GM12878 (cell line): ENCODE measurements at regions not wholly inside any gene's neighbourhood (a gene's known extent, or its start where the extent isn't known, plus 50 kb on each side); places are given as distances from the start of the nearest gene placed in this dataset.

ENCODE experiments used
- ATAC-seq: fragments of 200-7000 bp; cut with Tn5 transposase; 3 replicates; pipeline ENCODE4 v1.9.1; 2020; ENCODE audit warnings: mild to moderate bottlenecking, moderate library complexity
- BruUV-seq: library from RNA; stranded (reverse); fragments of 400-500 nt; replicated peaks from 2 replicates; lab custom pipeline; 2021; lab: Mats Ljungman, UMichigan
- CTCF ChIA-PET: fragments of 300-600 bp; sonication (Branson Sonifier 250); formaldehyde crosslinking; extraction: SDS; loops from one replicate; lab custom pipeline; 2021; ENCODE audit warnings: inconsistent platforms; lab: Yijun Ruan, JAX
- POLR2A ChIA-PET: fragments of 350-600 bp; formaldehyde crosslinking; extraction: SDS; loops from one replicate; lab custom pipeline; 2021; ENCODE audit warnings: inconsistent platforms; lab: Charles Lee
- RAD21 ChIA-PET: fragments of 300-600 bp; sonication (Branson Sonifier 250); formaldehyde crosslinking; loops from one replicate; lab custom pipeline; 2023; ENCODE audit warnings: antibody characterized with exemption; ENCODE audit not compliant: unreplicated experiment; lab: Charles Lee
- SMC1A ChIA-PET: fragments of 300-600 bp; sonication (Branson Sonifier 250); formaldehyde crosslinking; loops from one replicate; lab custom pipeline; 2023; ENCODE audit not compliant: unreplicated experiment, uncharacterized antibody; lab: Charles Lee
- DNase-seq: peaks from one replicate; pipeline ENCODE4 v3.0.0-alpha.2; 2011; ENCODE audit warnings: low read depth, low spot score
- FAIRE-seq: peaks from 3 replicates; lab custom pipeline; 2011; peaks lifted over from hg19 to GRCh38; lab: Jason Lieb, UNC
- H2AFZ ChIP-seq: 2 replicates; pipeline ENCODE4 v1.6.0; 2011; ENCODE audit warnings: low read depth, low read length, control low read depth; ENCODE audit not compliant: control insufficient read depth
- H3K27ac ChIP-seq: 2 replicates; pipeline ENCODE4 v1.5.1; 2011; ENCODE audit warnings: control low read depth; ENCODE audit not compliant: control insufficient read depth, insufficient read depth
- H3K27me3 ChIP-seq, 2 experiments: replicated peaks in 1 of 2; 2 replicates each; pipeline versions ENCODE4 v1.6.0 to v1.6.1; 2011; ENCODE audit warnings: low read length in 1 of 2; ENCODE audit not compliant: control insufficient read depth in 2 of 2, insufficient read depth in 2 of 2
- H3K36me3 ChIP-seq, 2 experiments: 2 replicates each; pipeline ENCODE4 v1.5.1; 2011; ENCODE audit warnings: low read length in 1 of 2; ENCODE audit not compliant: control insufficient read depth in 2 of 2, insufficient read depth in 2 of 2
- H3K4me1 ChIP-seq: 2 replicates; pipeline ENCODE4 v1.6.1; 2011; ENCODE audit warnings: mild to moderate bottlenecking, low read length, moderate library complexity, mixed read lengths; ENCODE audit not compliant: control insufficient read depth, insufficient read depth
- H3K4me2 ChIP-seq: 2 replicates; pipeline ENCODE4 v1.6.0; 2011; ENCODE audit warnings: control low read depth; ENCODE audit not compliant: control insufficient read depth, insufficient read depth
- H3K4me3 ChIP-seq: fragments of 200-600 bp; sonication (generic); 2 replicates; pipeline ENCODE4 v1.5.1; 2016
- H3K79me2 ChIP-seq: 2 replicates; pipeline ENCODE4 v1.6.0; 2011; ENCODE audit warnings: low read length; ENCODE audit not compliant: control insufficient read depth, insufficient read depth
- H3K9ac ChIP-seq: 2 replicates; pipeline ENCODE4 v1.8.0; 2011; ENCODE audit warnings: low read length, control low read depth, mixed read lengths; ENCODE audit not compliant: control insufficient read depth, insufficient read depth
- H3K9me3 ChIP-seq: replicated peaks from 3 replicates; pipeline ENCODE4 v1.5.1; 2011; ENCODE audit warnings: mild to moderate bottlenecking, low read length; ENCODE audit not compliant: control insufficient read depth, insufficient read depth
- H4K20me1 ChIP-seq: 2 replicates; pipeline ENCODE4 v1.6.0; 2011; ENCODE audit not compliant: control insufficient read depth, insufficient read depth
- BMI1 ChIP-seq: fragments of 450-650 bp; IDR thresholded peaks from 2 replicates; pipeline ENCODE4 v1.6.1; 2016; ENCODE audit warnings: mild to moderate bottlenecking, moderate library complexity, borderline replicate concordance
- CBX5 ChIP-seq: sonication (generic); IDR thresholded peaks from 2 replicates; pipeline ENCODE4 v1.6.1; 2016; ENCODE audit warnings: low read depth, moderate library complexity, mild to moderate bottlenecking, inconsistent platforms
- E2F8 ChIP-seq: fragments of 450-650 bp; IDR thresholded peaks from 2 replicates; pipeline ENCODE4 v1.6.1; 2018; ENCODE audit warnings: mild to moderate bottlenecking, low read depth, moderate library complexity; ENCODE audit not compliant: partially characterized antibody
- ESRRA ChIP-seq: IDR thresholded peaks from 2 replicates; pipeline ENCODE4 v1.6.1; 2012; ENCODE audit warnings: mild to moderate bottlenecking, low read length, improper control_type of control experiment
- GABPA ChIP-seq: IDR thresholded peaks from 2 replicates; pipeline ENCODE4 v1.6.1; 2014; ENCODE audit warnings: antibody characterized with exemption, low read depth, mild to moderate bottlenecking, inconsistent platforms
- KDM1A ChIP-seq: fragments of 200-600 bp; sonication (generic); IDR thresholded peaks from 2 replicates; pipeline ENCODE4 v1.6.1; 2016; ENCODE audit warnings: borderline replicate concordance
- NFXL1 ChIP-seq: fragments of 450-650 bp; IDR thresholded peaks from 2 replicates; pipeline ENCODE4 v1.6.1; 2017; ENCODE audit warnings: antibody characterized with exemption, mild to moderate bottlenecking, borderline replicate concordance
- PAX5 ChIP-seq: IDR thresholded peaks from 2 replicates; pipeline ENCODE4 v1.6.1; 2011; ENCODE audit warnings: low read depth, low read length, borderline replicate concordance
- PAX8 ChIP-seq: fragments of 450-650 bp; IDR thresholded peaks from 2 replicates; pipeline ENCODE4 v1.6.1; 2017; ENCODE audit warnings: mild to moderate bottlenecking, moderate library complexity
- POLR2A ChIP-seq: IDR thresholded peaks from 2 replicates; pipeline ENCODE4 v1.6.1; 2011; ENCODE audit warnings: low read depth, mild to moderate bottlenecking, low read length
- POLR2AphosphoS2 ChIP-seq: IDR thresholded peaks from 2 replicates; pipeline ENCODE4 v1.6.1; 2011; ENCODE audit warnings: low read depth, mild to moderate bottlenecking, low read length, improper control_type of control experiment, moderate library complexity
- RAD21 ChIP-seq: IDR thresholded peaks from 2 replicates; pipeline ENCODE4 v1.6.1; 2011; ENCODE audit warnings: mild to moderate bottlenecking, low read depth, low read length, moderate library complexity; ENCODE audit not compliant: insufficient read depth
- RBBP5 ChIP-seq: fragments of 200-600 bp; sonication (generic); conservative IDR thresholded peaks from 2 replicates; pipeline ENCODE4 v1.6.1; 2016
- RELA ChIP-seq: fragments of 450-650 bp; IDR thresholded peaks from 2 replicates; pipeline ENCODE4 v1.8.0; 2014; ENCODE audit warnings: borderline replicate concordance; ENCODE audit not compliant: partially characterized antibody
- STAT3 ChIP-seq: IDR thresholded peaks from 2 replicates; pipeline ENCODE4 v1.6.1; 2011; ENCODE audit warnings: low read depth, low read length, improper control_type of control experiment
- SUPT20H ChIP-seq: IDR thresholded peaks from 2 replicates; pipeline ENCODE4 v1.6.1; 2011; ENCODE audit warnings: low read depth, mild to moderate bottlenecking, low read length, moderate library complexity, borderline replicate concordance; ENCODE audit not compliant: control insufficient read depth
- TCF12 ChIP-seq: IDR thresholded peaks from 2 replicates; pipeline ENCODE4 v1.6.1; 2011; ENCODE audit warnings: low read depth, mild to moderate bottlenecking, low read length
- TCF3 ChIP-seq: IDR thresholded peaks from 2 replicates; pipeline ENCODE4 v1.6.1; 2012; ENCODE audit warnings: low read depth, mild to moderate bottlenecking, low read length, borderline replicate concordance; ENCODE audit not compliant: insufficient read depth
- ZNF217 ChIP-seq: fragments of 450-650 bp; IDR thresholded peaks from 2 replicates; pipeline ENCODE4 v1.6.1; 2017; ENCODE audit warnings: antibody characterized with exemption, mild to moderate bottlenecking
- WGBS: methylation state at CpG from one replicate; pipeline ENCODE4 v1.1.6; 2016; ENCODE audit warnings: low lambda C conversion rate; ENCODE audit not compliant: insufficient replicate concordance, insufficient coverage; ENCODE audit errors: missing lambda C conversion rate; 5-methylcytosine and 5-hydroxymethylcytosine counted together
- in situ Hi-C: fragments of 300-500 bp; cut with MboI; formaldehyde crosslinking; loops from 9 replicates; pipeline ENCODE4 v1.14.3; 2018; ENCODE audit warnings: mixed read lengths
- intact Hi-C: fragments of 100-400 bp; cut with micrococcal nuclease; formaldehyde crosslinking; loops from one replicate; pipeline ENCODE4 v1.14.2; 2022; ENCODE audit not compliant: unreplicated experiment

GRCh38 chr3:124519591-124520194, 210.6 kb upstream of the UMPS start:
- ChIA-PET POLR2A (no interaction called here), RAD21 (no interaction called here), CTCF (no interaction called here), SMC1A (no interaction called here)
- no peaks in the 10 kb centered on the region for H3K36me3 ChIP-seq
- FAIRE-seq = no peak
- H3K4me3 ChIP-seq = no peak overlapping the region
- H3K79me2 ChIP-seq = no peaks in the 10 kb centered on the region
- TF ChIP-seq SUPT20H (no peak), BMI1 (0 out of 2 replicates have a peak, but pooled peaks have one; percentile 19)
- H2AFZ ChIP-seq = no peak overlapping the region
- no peak for DNase-seq
- H3K4me2 ChIP-seq = no peak overlapping the region
- in situ Hi-C loops = no loop called here
- 61% methylated on average over 7 of the region's 7 CpGs for WGBS
- intact Hi-C loops = no loop called here
- no peak overlapping the region for H3K27ac ChIP-seq
- no TSS peak for BruUV-seq
- H3K9me3 ChIP-seq = no peaks in the 10 kb centered on the region
- ATAC-seq = no peak
- H3K9ac ChIP-seq = no peak overlapping the region
- H4K20me1 ChIP-seq = no peaks in the 10 kb centered on the region
- H3K4me1 ChIP-seq = no peaks in the 10 kb centered on the region
- no peaks in the 10 kb centered on the region; a peak in 1 of 4 replicates for H3K27me3 ChIP-seq

GRCh38 chr3:124520970-124521369, 209.3 kb upstream of the UMPS start:
- intact Hi-C loops = no loop called here
- in situ Hi-C loops = no loop called here
- no peak for TF ChIP-seq ESRRA
- no peak for TF ChIP-seq ZNF217
- no peak for TF ChIP-seq GABPA
- TF ChIP-seq CBX5 = no peak
- TF ChIP-seq E2F8 = no peak
- TF ChIP-seq RBBP5 = no peak
- TF ChIP-seq POLR2AphosphoS2 = no peak
- TF ChIP-seq KDM1A = no peak
- no peak for TF ChIP-seq TCF12
- TF ChIP-seq POLR2A = no peak
- no peak for TF ChIP-seq TCF3
- TF ChIP-seq RAD21 = no peak
- TF ChIP-seq STAT3 = no peak
- TF ChIP-seq NFXL1 = no peak
- no peak for TF ChIP-seq RELA
- no peak for TF ChIP-seq PAX8
- no peak for TF ChIP-seq PAX5

More at GRCh38 chr3:124520970-124521369, 209.3 kb upstream of the UMPS start:
- Histone ChIP-seq H2AFZ (no peak overlapping the region), H3K4me1 (no peaks in the 10 kb centered on the region), H3K9ac (no peak overlapping the region), H3K27ac (no peak overlapping the region), H3K79me2 (no peaks in the 10 kb centered on the region), H3K4me2 (no peak overlapping the region), H3K27me3 (no peaks in the 10 kb centered on the region; a peak in 1 of 4 replicates), H4K20me1 (no peaks in the 10 kb centered on the region), H3K9me3 (no peaks in the 10 kb centered on the region), H3K36me3 (no peaks in the 10 kb centered on the region), H3K4me3 (no peak overlapping the region)
- RAD21 ChIA-PET = no interaction called here
- CTCF ChIA-PET = no interaction called here
- POLR2A ChIA-PET = no interaction called here
- 9% methylated on average over 5 of the region's 5 CpGs for WGBS
- no peak for DNase-seq
- no peak for ATAC-seq
- FAIRE-seq = no peak
- SMC1A ChIA-PET = interaction anchor here (0.6 to 1.3 kb wide), 2 partner anchors 8 to 487 kb away, joined by 3 to 5 read pairs; no protein-coding TSS in a partner anchor
- no TSS peak for BruUV-seq
